C4-2B (cell line): ENCODE measurements at regions not wholly inside any gene's neighbourhood (a gene's known extent, or its start where the extent isn't known, plus 50 kb on each side); places are given as distances from the start of the nearest gene placed in this dataset.

Experiments used
- CTCF ChIP-seq: fragments of 450-650 bp; conservative IDR thresholded peaks from 2 replicates; pipeline ENCODE4 v1.5.1; 2017; ENCODE audit warnings: mild to moderate bottlenecking
- ZFX ChIP-seq: fragments of 450-650 bp; IDR thresholded peaks from 2 replicates; pipeline ENCODE4 v1.6.1; 2017

DNA sequence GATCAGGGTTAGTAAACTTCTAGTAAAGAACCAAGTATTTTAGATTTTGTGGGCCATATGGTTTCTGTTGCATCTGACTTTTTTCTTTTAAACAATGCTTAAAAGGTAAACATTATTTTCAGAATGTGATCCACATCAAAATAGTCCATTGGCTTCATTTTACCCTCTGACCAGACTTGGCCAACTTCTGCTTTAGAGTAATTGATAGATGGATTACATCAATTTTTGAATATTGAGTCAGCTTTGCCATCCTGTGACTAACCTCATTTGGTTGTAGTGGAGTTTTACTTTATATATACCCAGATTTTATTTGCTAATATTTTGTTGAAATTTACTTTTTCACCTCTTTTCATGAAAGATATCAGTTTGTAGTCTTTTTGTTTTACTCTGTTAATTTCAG is 559.8 kb downstream of the TLL1 start:
- no peak for TF ChIP-seq CTCF
- TF ChIP-seq ZFX: no peak
